ENCODE measurements at regions not wholly inside any gene's neighbourhood (a gene's known extent, or its start where the extent isn't known, plus 50 kb on each side); places are given as distances from the start of the nearest gene placed in this dataset.

DNA sequence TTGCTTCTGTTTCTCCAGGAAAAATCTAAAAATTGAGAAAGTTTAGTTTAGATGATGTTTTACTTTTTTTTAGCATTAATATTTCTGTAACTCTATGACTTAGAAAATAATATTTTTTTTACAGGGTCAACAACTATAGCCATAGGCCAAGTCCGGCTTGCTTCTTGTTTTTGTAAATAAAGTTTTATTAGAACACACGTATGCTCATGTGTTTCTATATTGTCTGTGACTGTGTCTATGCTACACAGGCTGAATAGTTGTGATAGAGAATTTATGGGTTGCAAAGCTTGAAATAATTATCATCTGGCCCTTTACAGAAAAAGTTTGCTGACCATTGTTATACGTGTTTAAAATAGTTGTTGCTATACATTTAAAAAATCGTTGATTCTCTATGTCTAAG, 399.2 kb downstream of the EPM2A start:
- no peak overlapping the region for H3K4me3 Mint-ChIP-seq (ENCODE audit: unreplicated experiment)
- no peak for TF ChIP-seq CTCF (IDR thresholded peaks at IDR 0.05)
- H3K36me3 Mint-ChIP-seq (ENCODE audit: unreplicated experiment): no peaks in the 10 kb centered on the region
- H3K9me3 Mint-ChIP-seq (ENCODE audit: unreplicated experiment): no peaks in the 10 kb centered on the region
- DNase-seq (ENCODE audit: extremely low spot score, unreplicated experiment): no peak
- peaks cover 2% of the 10 kb centered on the region for H3K4me1 Mint-ChIP-seq (ENCODE audit: unreplicated experiment)
- peaks cover 14% of the 10 kb centered on the region for H3K27me3 Mint-ChIP-seq (ENCODE audit: unreplicated experiment)
- H3K27ac Mint-ChIP-seq (ENCODE audit: unreplicated experiment): no peak overlapping the region

DNA sequence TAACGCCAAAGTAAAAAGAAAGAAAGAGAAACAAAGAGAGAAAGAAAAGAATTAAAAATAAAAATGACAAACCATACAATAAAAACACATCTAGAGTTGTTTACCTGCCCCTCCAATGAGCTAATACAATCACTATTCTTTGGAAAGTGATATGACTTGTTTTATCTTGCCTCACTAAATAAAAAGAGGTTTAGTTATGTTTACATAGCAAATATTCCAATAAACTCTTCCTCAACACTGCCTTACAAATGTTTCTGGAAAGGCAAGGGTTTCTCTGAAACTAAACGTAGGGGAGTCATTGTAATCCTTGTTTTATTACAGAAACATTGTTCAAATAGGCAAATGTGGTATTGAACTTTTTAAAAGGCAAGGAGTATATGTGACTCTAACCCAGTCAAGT, 396.2 kb downstream of the EPM2A start:
- DNase-seq (ENCODE audit: extremely low spot score, unreplicated experiment): no peak
- H3K36me3 Mint-ChIP-seq (ENCODE audit: unreplicated experiment): no peaks in the 10 kb centered on the region
- H3K9me3 Mint-ChIP-seq (ENCODE audit: unreplicated experiment): no peaks in the 10 kb centered on the region
- no peak for TF ChIP-seq CTCF (IDR thresholded peaks at IDR 0.05)
- no peak overlapping the region for H3K27ac Mint-ChIP-seq (ENCODE audit: unreplicated experiment)
- H3K4me1 Mint-ChIP-seq (ENCODE audit: unreplicated experiment): no peaks in the 10 kb centered on the region
- H3K4me3 Mint-ChIP-seq (ENCODE audit: unreplicated experiment): no peak overlapping the region
- H3K27me3 Mint-ChIP-seq (ENCODE audit: unreplicated experiment): peaks cover 13% of the 10 kb centered on the region

DNA sequence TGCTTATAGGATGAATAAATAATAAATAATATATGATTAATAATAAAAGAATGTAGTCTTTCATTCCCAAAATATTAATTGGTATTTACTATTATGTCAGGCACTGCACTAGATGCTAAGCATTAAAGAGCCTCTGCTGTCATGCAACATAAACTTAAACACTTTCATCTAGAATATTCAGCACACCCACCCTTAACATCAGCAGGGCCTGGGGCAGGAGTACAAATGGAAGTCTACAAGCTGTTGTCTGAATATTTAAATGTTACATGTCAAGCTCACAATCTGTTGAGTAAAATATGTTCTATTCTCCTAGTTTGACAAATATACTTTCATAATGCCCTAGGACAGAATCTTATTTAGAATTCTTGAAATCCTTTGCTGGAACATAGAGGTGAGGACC, 395.1 kb downstream of the EPM2A start:
- no peak for DNase-seq (ENCODE audit: extremely low spot score, unreplicated experiment)
- Mint-ChIP-seq H3K4me3 (ENCODE audit: unreplicated experiment) (no peak overlapping the region), H3K27ac (ENCODE audit: unreplicated experiment) (no peak overlapping the region), H3K4me1 (ENCODE audit: unreplicated experiment) (no peaks in the 10 kb centered on the region), H3K27me3 (ENCODE audit: unreplicated experiment) (peaks cover 13% of the 10 kb centered on the region), H3K36me3 (ENCODE audit: unreplicated experiment) (no peaks in the 10 kb centered on the region), H3K9me3 (ENCODE audit: unreplicated experiment) (no peaks in the 10 kb centered on the region)
- no peak for TF ChIP-seq CTCF (IDR thresholded peaks at IDR 0.05)

GRCh38 chr6:145345094-145345493, 390.2 kb downstream of the EPM2A start:
- Mint-ChIP-seq H3K27ac (ENCODE audit: unreplicated experiment) (no peak overlapping the region), H3K9me3 (ENCODE audit: unreplicated experiment) (no peaks in the 10 kb centered on the region), H3K4me1 (ENCODE audit: unreplicated experiment) (no peaks in the 10 kb centered on the region), H3K27me3 (ENCODE audit: unreplicated experiment) (peaks cover 7% of the 10 kb centered on the region), H3K36me3 (ENCODE audit: unreplicated experiment) (no peaks in the 10 kb centered on the region), H3K4me3 (ENCODE audit: unreplicated experiment) (no peak overlapping the region)
- no peak for TF ChIP-seq CTCF (IDR thresholded peaks at IDR 0.05)
- no peak for DNase-seq (ENCODE audit: extremely low spot score, unreplicated experiment)

DNA sequence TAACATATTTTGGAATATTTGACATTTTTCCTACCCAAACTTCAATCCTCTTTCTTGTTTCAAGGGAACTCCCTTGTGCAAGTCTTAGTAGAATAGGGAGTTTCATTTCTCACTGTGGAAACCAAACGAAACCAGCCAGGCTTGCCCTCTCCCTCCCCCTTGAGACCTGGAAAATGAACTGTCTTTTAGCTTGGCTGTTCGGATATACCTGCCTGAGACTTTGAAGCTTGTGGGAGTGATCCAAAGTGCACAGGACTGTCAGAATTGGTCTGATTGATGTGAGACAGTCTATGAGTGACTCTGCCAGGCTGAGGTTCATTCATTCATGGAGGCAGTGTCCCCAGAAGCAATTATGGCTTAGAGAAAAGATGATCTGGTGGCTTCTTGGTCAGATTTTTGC, 388.1 kb downstream of the EPM2A start:
- Mint-ChIP-seq H3K4me3 (ENCODE audit: unreplicated experiment) (no peak overlapping the region), H3K36me3 (ENCODE audit: unreplicated experiment) (no peaks in the 10 kb centered on the region), H3K27me3 (ENCODE audit: unreplicated experiment) (peaks cover 7% of the 10 kb centered on the region), H3K9me3 (ENCODE audit: unreplicated experiment) (no peaks in the 10 kb centered on the region), H3K4me1 (ENCODE audit: unreplicated experiment) (no peaks in the 10 kb centered on the region), H3K27ac (ENCODE audit: unreplicated experiment) (no peak overlapping the region)
- DNase-seq (ENCODE audit: extremely low spot score, unreplicated experiment): no peak
- no peak for TF ChIP-seq CTCF (IDR thresholded peaks at IDR 0.05)

Measured in osteocyte (in vitro differentiated cells).